Endothelial cell of umbilical vein (primary cell): ENCODE measurements at regions not wholly inside any gene's neighbourhood (a gene's known extent, or its start where the extent isn't known, plus 50 kb on each side); places are given as distances from the start of the nearest gene placed in this dataset.

Experiments
- BruUV-seq: library from RNA; stranded (reverse); fragments of 400-500 nt; replicated peaks from 2 replicates; lab custom pipeline; 2021; lab: Mats Ljungman, UMichigan
- CTCF ChIA-PET: fragments of 300-600, 350-600 bp; sonication (Branson Sonifier 250); formaldehyde crosslinking; loops from one replicate; lab custom pipeline; 2021; ENCODE audit warnings: antibody characterized with exemption, inconsistent platforms; lab: Charles Lee
- POLR2A ChIA-PET: fragments of 300-600, 350-600 bp; sonication (Branson Sonifier 250); formaldehyde crosslinking; loops from one replicate; lab custom pipeline; 2021; ENCODE audit warnings: antibody characterized with exemption, inconsistent platforms; lab: Charles Lee
- DNase-seq: peaks from one replicate; pipeline ENCODE4 v3.0.0-alpha.2; 2011; ENCODE audit warnings: low read depth, low spot score
- FAIRE-seq: peaks from 2 replicates; lab custom pipeline; 2011; peaks lifted over from hg19 to GRCh38; lab: Jason Lieb, UNC
- H2AFZ ChIP-seq: 2 replicates; pipeline ENCODE4 v1.6.0; 2012; ENCODE audit warnings: low read depth, low read length, control low read depth, inconsistent platforms
- H3K27ac ChIP-seq: 2 replicates; pipeline ENCODE4 v1.5.1; 2011; ENCODE audit warnings: low read depth, mild to moderate bottlenecking, control low read depth, low read length, moderate library complexity; ENCODE audit not compliant: insufficient read depth
- H3K27me3 ChIP-seq, 2 experiments: 2 replicates each; pipeline versions ENCODE4 v1.6.0 to v1.6.1; 2011; ENCODE audit warnings: low read length in 2 of 2, mixed read lengths in 1 of 2; ENCODE audit not compliant: control insufficient read depth in 2 of 2, insufficient read depth in 2 of 2
- H3K36me3 ChIP-seq, 2 experiments: 2 replicates in 1 of 2; 3 replicates in 1 of 2; pipeline ENCODE4 v1.5.1; 2011; ENCODE audit warnings: low read length in 2 of 2, mild to moderate bottlenecking in 1 of 2, moderate library complexity in 1 of 2; ENCODE audit not compliant: control insufficient read depth in 2 of 2, insufficient read depth in 2 of 2; ENCODE audit errors: extremely low read depth in 1 of 2
- H3K4me1 ChIP-seq: 3 replicates; pipeline ENCODE4 v1.5.1; 2011; ENCODE audit warnings: mild to moderate bottlenecking, low read length; ENCODE audit not compliant: control insufficient read depth, insufficient read depth; ENCODE audit errors: extremely low read depth
- H3K4me2 ChIP-seq: 2 replicates; pipeline ENCODE4 v1.6.1; 2011; ENCODE audit warnings: low read length, control low read depth, mixed read lengths; ENCODE audit not compliant: insufficient read depth
- H3K4me3 ChIP-seq, 3 experiments: fragments of 200-600 bp in 1 of 3; sonication (generic), shearing (Covaris generic) in 1 of 3; replicated peaks in 1 of 3; 2 replicates each; pipeline ENCODE4 v1.5.1; 2011 to 2016; ENCODE audit warnings: control low read depth in 3 of 3, low read length in 3 of 3, mild to moderate bottlenecking in 2 of 3, inconsistent platforms in 1 of 3, low read depth in 1 of 3, moderate library complexity in 1 of 3; ENCODE audit not compliant: insufficient read depth in 1 of 3
- H3K79me2 ChIP-seq: 2 replicates; pipeline ENCODE4 v1.6.0; 2012; ENCODE audit warnings: low read length, inconsistent platforms; ENCODE audit not compliant: control insufficient read depth, insufficient read depth
- H3K9ac ChIP-seq: replicated peaks from 2 replicates; pipeline ENCODE3; 2011; ENCODE audit warnings: low read length, control low read depth; ENCODE audit not compliant: insufficient read depth; ENCODE audit errors: extremely low read depth
- H3K9me1 ChIP-seq: replicated peaks from 3 replicates; pipeline ENCODE4 v1.6.0; 2011; ENCODE audit warnings: mild to moderate bottlenecking, low read length; ENCODE audit not compliant: control insufficient read depth, insufficient read depth; ENCODE audit errors: extremely low read depth
- H3K9me3 ChIP-seq: replicated peaks from 2 replicates; pipeline ENCODE4 v1.5.1; 2012; ENCODE audit warnings: low read length, inconsistent platforms; ENCODE audit not compliant: control insufficient read depth, insufficient read depth
- H4K20me1 ChIP-seq: replicated peaks from 2 replicates; pipeline ENCODE3; 2011; ENCODE audit warnings: mild to moderate bottlenecking, low read length; ENCODE audit not compliant: control insufficient read depth, insufficient read depth; ENCODE audit errors: extremely low read depth
- CTCF ChIP-seq, 2 donors: IDR thresholded peaks; 1 replicate in 1 of 2; 2 replicates in 1 of 2; pipeline ENCODE4 v1.5.1; 2011; ENCODE audit warnings: low read length in 2 of 2, mild to moderate bottlenecking in 2 of 2, moderate library complexity in 2 of 2, control low read depth in 1 of 2, inconsistent platforms in 1 of 2, low read depth in 1 of 2; ENCODE audit not compliant: insufficient read depth in 1 of 2; ENCODE audit errors: extremely low read depth in 1 of 2
- EZH2 ChIP-seq: IDR thresholded peaks from 2 replicates; pipeline ENCODE4 v1.6.1; 2012; ENCODE audit warnings: borderline replicate concordance, low read depth, mild to moderate bottlenecking, moderate library complexity, low read length, inconsistent platforms; ENCODE audit not compliant: severe bottlenecking
- FOS ChIP-seq: IDR thresholded peaks from 2 replicates; pipeline ENCODE4 v1.6.1; 2011; ENCODE audit warnings: mild to moderate bottlenecking, low read length, moderate library complexity, borderline replicate concordance; ENCODE audit not compliant: insufficient read depth
- GATA2 ChIP-seq: IDR thresholded peaks from 2 replicates; pipeline ENCODE4 v1.7.0; 2011; ENCODE audit warnings: low read depth, mild to moderate bottlenecking, moderate library complexity, mixed read lengths, low read length; ENCODE audit not compliant: insufficient read length, insufficient read depth
- JUN ChIP-seq: IDR thresholded peaks from 2 replicates; pipeline ENCODE4 v1.6.1; 2011; ENCODE audit warnings: borderline replicate concordance, low read depth; ENCODE audit not compliant: insufficient read length, insufficient read depth
- MAX ChIP-seq: IDR thresholded peaks from 2 replicates; pipeline ENCODE4 v1.6.1; 2011; ENCODE audit not compliant: insufficient read depth, insufficient read length
- MYC ChIP-seq: IDR thresholded peaks from one replicate; pipeline ENCODE4 v1.6.1; 2011; ENCODE audit warnings: mild to moderate bottlenecking, low read depth, low read length
- POLR2A ChIP-seq: IDR thresholded peaks from 2 replicates; pipeline ENCODE4 v1.6.1; 2012; ENCODE audit warnings: low read depth, mild to moderate bottlenecking, control low read depth, low read length
- POLR2AphosphoS5 ChIP-seq: IDR thresholded peaks from 2 replicates; pipeline ENCODE4 v1.6.1; 2012; ENCODE audit warnings: low read depth, mild to moderate bottlenecking, control low read depth, low read length, moderate library complexity; ENCODE audit not compliant: insufficient read depth
- dilution Hi-C: fragments of 300-500 bp; cut with MboI; formaldehyde crosslinking; loops from one replicate; pipeline ENCODE4 v1.15.0; 2019; ENCODE audit warnings: low sequenced_read_pairs; ENCODE audit not compliant: extremely low pct_ligation_motif_present
- intact Hi-C: fragments of 100-400 bp; cut with micrococcal nuclease; formaldehyde crosslinking; loops from one replicate; pipeline ENCODE4 v1.10.0; 2022

- BruUV-seq, result no TSS peak
- intact Hi-C loops (no loop called here), dilution Hi-C loops (no loop called here)
- Histone ChIP-seq H3K36me3 (no peaks in the 10 kb centered on the region), H3K4me3 (no peak overlapping the region), H2AFZ (no peak overlapping the region), H3K79me2 (no peaks in the 10 kb centered on the region), H3K4me2 (no peak overlapping the region), H3K9me3 (no peaks in the 10 kb centered on the region), H3K27ac (no peak overlapping the region), H3K4me1 (no peaks in the 10 kb centered on the region), H3K9ac (no peak overlapping the region), H4K20me1 (no peaks in the 10 kb centered on the region), H3K9me1 (no peaks in the 10 kb centered on the region), H3K27me3 (no peaks in the 10 kb centered on the region)
- TF ChIP-seq MAX, result no peak
- no peak for TF ChIP-seq GATA2
- TF ChIP-seq CTCF (IDR thresholded peaks at IDR 0.05; ENCODE audit: extremely low read depth in 1 of 2, insufficient read depth in 1 of 2, low read depth in 1 of 2, low read length in 2 of 2), result no peak
- TF ChIP-seq POLR2A, result no peak
- no peak for TF ChIP-seq POLR2AphosphoS5
- TF ChIP-seq FOS, result no peak
- TF ChIP-seq MYC, result no peak
- no peak for TF ChIP-seq EZH2
- TF ChIP-seq JUN, result no peak
- POLR2A ChIA-PET, result no interaction called here
- DNase-seq, result no peak
- FAIRE-seq, result no peak
- CTCF ChIA-PET, result no interaction called here
Measured at GRCh38 chr10:65172249-65172648, 1651.0 kb downstream of the REEP3 start.
